ENCODE measurements at regions not wholly inside any gene's neighbourhood (a gene's known extent, or its start where the extent isn't known, plus 50 kb on each side); places are given as distances from the start of the nearest gene placed in this dataset.

DNA sequence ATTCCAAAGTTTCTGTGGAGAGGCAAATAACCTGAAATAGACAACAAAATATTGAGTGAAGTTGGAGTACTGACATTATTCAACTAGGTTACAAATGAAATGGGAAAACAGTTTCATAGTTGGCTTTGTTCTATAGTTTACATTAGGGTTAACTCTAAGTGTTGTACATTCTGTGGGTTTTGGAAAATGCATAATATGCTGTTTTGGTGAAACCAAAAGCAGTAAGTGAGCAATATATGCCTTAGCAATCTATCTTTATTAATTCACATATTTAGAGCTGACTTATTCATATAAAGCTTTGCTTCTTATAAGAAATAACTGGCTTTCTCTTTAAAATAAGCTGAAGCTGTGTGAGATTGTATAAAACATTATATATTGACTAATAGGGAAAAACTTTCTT is 157.5 kb upstream of the AHI1 start:
- TF ChIP-seq, protein P1, sequence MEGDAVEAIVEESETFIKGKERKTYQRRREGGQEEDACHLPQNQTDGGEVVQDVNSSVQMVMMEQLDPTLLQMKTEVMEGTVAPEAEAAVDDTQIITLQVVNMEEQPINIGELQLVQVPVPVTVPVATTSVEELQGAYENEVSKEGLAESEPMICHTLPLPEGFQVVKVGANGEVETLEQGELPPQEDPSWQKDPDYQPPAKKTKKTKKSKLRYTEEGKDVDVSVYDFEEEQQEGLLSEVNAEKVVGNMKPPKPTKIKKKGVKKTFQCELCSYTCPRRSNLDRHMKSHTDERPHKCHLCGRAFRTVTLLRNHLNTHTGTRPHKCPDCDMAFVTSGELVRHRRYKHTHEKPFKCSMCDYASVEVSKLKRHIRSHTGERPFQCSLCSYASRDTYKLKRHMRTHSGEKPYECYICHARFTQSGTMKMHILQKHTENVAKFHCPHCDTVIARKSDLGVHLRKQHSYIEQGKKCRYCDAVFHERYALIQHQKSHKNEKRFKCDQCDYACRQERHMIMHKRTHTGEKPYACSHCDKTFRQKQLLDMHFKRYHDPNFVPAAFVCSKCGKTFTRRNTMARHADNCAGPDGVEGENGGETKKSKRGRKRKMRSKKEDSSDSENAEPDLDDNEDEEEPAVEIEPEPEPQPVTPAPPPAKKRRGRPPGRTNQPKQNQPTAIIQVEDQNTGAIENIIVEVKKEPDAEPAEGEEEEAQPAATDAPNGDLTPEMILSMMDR (IDR thresholded peaks at IDR 0.05) = no peak
- no peak for TF ChIP-seq POLR2A (IDR thresholded peaks at IDR 0.05)
